H9 (cell line): ENCODE measurements at regions not wholly inside any gene's neighbourhood (a gene's known extent, or its start where the extent isn't known, plus 50 kb on each side); places are given as distances from the start of the nearest gene placed in this dataset.
A peak's percentile ranks its signal among the peaks of the same experiment; 100 is the strongest.

Source experiments
- DNase-seq: peaks from one replicate; pipeline ENCODE4 v3.0.0-alpha.2; 2017
- H2AFZ ChIP-seq: one replicate; pipeline ENCODE4 v1.6.1; 2013; ENCODE audit warnings: mild to moderate bottlenecking, low read length, control low read depth, moderate library complexity
- H2AK5ac ChIP-seq: 2 replicates; pipeline ENCODE4 v1.6.1; 2013; ENCODE audit warnings: low read length, control low read depth, mixed read lengths; ENCODE audit not compliant: insufficient read length
- H2BK120ac ChIP-seq: one replicate; pipeline ENCODE4 v1.6.1; 2013; ENCODE audit warnings: low read depth, mild to moderate bottlenecking, low read length, control low read depth, inconsistent platforms; ENCODE audit not compliant: poor library complexity, severe bottlenecking
- H2BK12ac ChIP-seq: 2 replicates; pipeline ENCODE4 v1.6.1; 2013; ENCODE audit warnings: low read length, control low read depth, mixed read lengths, low read depth; ENCODE audit not compliant: insufficient read length
- H2BK15ac ChIP-seq: 2 replicates; pipeline ENCODE4 v1.6.1; 2013; ENCODE audit warnings: low read depth, low read length, control low read depth
- H2BK20ac ChIP-seq: one replicate; pipeline ENCODE4 v1.6.1; 2013; ENCODE audit warnings: low read depth, mild to moderate bottlenecking, low read length, control low read depth, inconsistent platforms; ENCODE audit not compliant: poor library complexity, severe bottlenecking
- H2BK5ac ChIP-seq: 2 replicates; pipeline ENCODE4 v1.6.1; 2013; ENCODE audit warnings: low read length, control low read depth, mixed read lengths; ENCODE audit not compliant: insufficient read length
- H3K14ac ChIP-seq: 2 replicates; pipeline ENCODE4 v1.6.1; 2013; ENCODE audit warnings: low read length, control low read depth; ENCODE audit not compliant: insufficient read depth
- H3K18ac ChIP-seq: 2 replicates; pipeline ENCODE4 v1.6.1; 2013; ENCODE audit warnings: low read depth, mild to moderate bottlenecking, mixed read lengths, low read length, control low read depth; ENCODE audit not compliant: insufficient read length
- H3K23ac ChIP-seq: 2 replicates; pipeline ENCODE4 v1.6.1; 2013; ENCODE audit warnings: low read length, control low read depth, mixed read lengths, low read depth; ENCODE audit not compliant: insufficient read length
- H3K23me2 ChIP-seq: 2 replicates; pipeline ENCODE4 v1.6.1; 2013; ENCODE audit warnings: low read depth, mild to moderate bottlenecking, mixed read lengths, low read length, control low read depth; ENCODE audit not compliant: insufficient read length, poor library complexity, severe bottlenecking
- H3K27ac ChIP-seq: 2 replicates; pipeline ENCODE4 v1.5.1; 2013; ENCODE audit warnings: low read length, control low read depth, mixed read lengths, low read depth; ENCODE audit not compliant: insufficient read length
- H3K27me3 ChIP-seq: 2 replicates; pipeline ENCODE4 v1.6.1; 2013; ENCODE audit warnings: low read length, control low read depth, inconsistent platforms; ENCODE audit not compliant: insufficient read depth
- H3K4ac ChIP-seq: 2 replicates; pipeline ENCODE4 v1.6.1; 2013; ENCODE audit warnings: low read depth, mild to moderate bottlenecking, control low read depth, inconsistent platforms, low read length, moderate library complexity
- H3K4me1 ChIP-seq: 2 replicates; pipeline ENCODE4 v1.6.1; 2013; ENCODE audit warnings: low read length, control low read depth, inconsistent platforms; ENCODE audit not compliant: insufficient read depth
- H3K4me2 ChIP-seq: 2 replicates; pipeline ENCODE4 v1.6.1; 2013; ENCODE audit warnings: low read length, control low read depth, mixed read lengths; ENCODE audit not compliant: insufficient read length, insufficient read depth
- H3K56ac ChIP-seq: 2 replicates; pipeline ENCODE4 v1.6.1; 2013; ENCODE audit warnings: low read depth, mild to moderate bottlenecking, mixed read lengths, low read length, control low read depth; ENCODE audit not compliant: insufficient read length
- H3K79me1 ChIP-seq: 2 replicates; pipeline ENCODE4 v1.6.1; 2013; ENCODE audit warnings: low read depth, mild to moderate bottlenecking, moderate library complexity, low read length, control low read depth, inconsistent platforms; ENCODE audit not compliant: insufficient read depth, poor library complexity, severe bottlenecking
- H3K79me2 ChIP-seq: 2 replicates; pipeline ENCODE4 v1.6.1; 2013; ENCODE audit warnings: low read length, control low read depth, inconsistent platforms; ENCODE audit not compliant: insufficient read depth
- H3K9ac ChIP-seq: 2 replicates; pipeline ENCODE4 v1.6.1; 2013; ENCODE audit warnings: low read length, control low read depth, mixed read lengths; ENCODE audit not compliant: insufficient read length; ENCODE audit errors: extremely low read depth
- H3K9me3 ChIP-seq: one replicate; pipeline ENCODE4 v1.6.1; 2013; ENCODE audit warnings: low read depth, low read length, inconsistent platforms; ENCODE audit not compliant: control insufficient read depth
- H3T11ph ChIP-seq: one replicate; pipeline ENCODE4 v1.6.1; 2013; ENCODE audit warnings: mild to moderate bottlenecking, low read length, control low read depth, inconsistent platforms
- H4K20me1 ChIP-seq: one replicate; pipeline ENCODE4 v1.6.1; 2013; ENCODE audit not compliant: control insufficient read depth, insufficient read length, insufficient read depth
- H4K5ac ChIP-seq: 2 replicates; pipeline ENCODE4 v1.6.1; 2013; ENCODE audit warnings: low read depth, mild to moderate bottlenecking, mixed read lengths, low read length, control low read depth; ENCODE audit not compliant: insufficient read length
- H4K8ac ChIP-seq: replicated peaks from 2 replicates; pipeline ENCODE4 v1.6.1; 2013; ENCODE audit warnings: low read length, control low read depth, mixed read lengths, low read depth; ENCODE audit not compliant: insufficient read length
- H4K91ac ChIP-seq: 2 replicates; pipeline ENCODE4 v1.6.1; 2013; ENCODE audit warnings: low read depth, mild to moderate bottlenecking, moderate library complexity, mixed read lengths, low read length, control low read depth; ENCODE audit not compliant: insufficient read length
- H3K27ac Mint-ChIP-seq, 3 experiments: 2 replicates in 2 of 3; 3 replicates in 1 of 3; pipeline ENCODE4 v1.8.0; 2020 to 2021; ENCODE audit warnings: mixed read lengths in 3 of 3, mild to moderate bottlenecking in 1 of 3, moderate library complexity in 1 of 3
- H3K27me3 Mint-ChIP-seq: 2 replicates; pipeline ENCODE4 v1.8.0; 2021; ENCODE audit warnings: low read depth, mild to moderate bottlenecking, moderate library complexity, mixed read lengths
- H3K36me3 Mint-ChIP-seq, 3 experiments: 2 replicates in 2 of 3; 3 replicates in 1 of 3; pipeline ENCODE4 v1.8.0; 2020 to 2021; ENCODE audit warnings: low read depth in 3 of 3, mixed read lengths in 3 of 3; ENCODE audit not compliant: insufficient read depth in 1 of 3
- H3K4me1 Mint-ChIP-seq, 2 experiments: 2 replicates each; pipeline ENCODE4 v1.8.0; 2020; ENCODE audit warnings: mixed read lengths in 2 of 2
- H3K4me3 Mint-ChIP-seq, 2 experiments: 2 replicates in 1 of 2; 3 replicates in 1 of 2; pipeline ENCODE4 v1.8.0; 2020 to 2021; ENCODE audit warnings: mild to moderate bottlenecking in 2 of 2, mixed read lengths in 2 of 2, moderate library complexity in 1 of 2
- H3K9me3 Mint-ChIP-seq, 2 experiments: 2 replicates in 1 of 2; 3 replicates in 1 of 2; pipeline ENCODE4 v1.8.0; 2020; ENCODE audit warnings: mild to moderate bottlenecking in 2 of 2, mixed read lengths in 2 of 2, moderate library complexity in 1 of 2
- CTCF ChIP-seq: fragments of 200-600 bp; sonication (generic); conservative IDR thresholded peaks from 3 replicates; pipeline ENCODE4 v1.8.0; 2021; ENCODE audit warnings: antibody characterized with exemption, mild to moderate bottlenecking
- WGBS: extraction: QIAGEN DNeasy Blood & Tissue Kit; methylation state at CpG from one replicate; pipeline ENCODE4 v1.1.7; 2013; ENCODE audit warnings: missing lambda C conversion rate, low lambda C conversion rate, mixed read lengths; ENCODE audit not compliant: insufficient read length; ENCODE audit errors: extremely low coverage; 5-methylcytosine and 5-hydroxymethylcytosine counted together

- Histone ChIP-seq H3K56ac (no peak overlapping the region), H2AK5ac (no peak overlapping the region), H2BK20ac (no peak overlapping the region), H2BK120ac (no peak overlapping the region), H3K4me1 (no peaks in the 10 kb centered on the region), H3K79me1 (no peaks in the 10 kb centered on the region), H3K9me3 (peaks cover 8% of the 10 kb centered on the region), H3K27ac (no peak overlapping the region), H3T11ph (no peak overlapping the region), H4K20me1 (no peaks in the 10 kb centered on the region), H4K8ac (no peak overlapping the region), H3K18ac (no peak overlapping the region), H3K79me2 (no peaks in the 10 kb centered on the region; the same call in 1 of the 2 replicates), H2BK12ac (no peak overlapping the region), H3K27me3 (no peaks in the 10 kb centered on the region), H2AFZ (no peak overlapping the region), H4K91ac (no peak overlapping the region), H3K23me2 (no peaks in the 10 kb centered on the region), H3K4me2 (no peak overlapping the region), H3K9ac (no peak overlapping the region), H3K23ac (no peak overlapping the region), H2BK5ac (no peak overlapping the region), H3K4ac (no peak overlapping the region), H3K14ac (no peak overlapping the region), H4K5ac (no peak overlapping the region), H2BK15ac (no peak overlapping the region)
- peak; percentile 49 for DNase-seq
- TF ChIP-seq CTCF: no peak
- Mint-ChIP-seq H3K27me3 (no peaks in the 10 kb centered on the region), H3K27ac (peak overlapping the region in 1 of 3 experiments; percentile 60; a peak in 1 of 7 replicates), H3K4me1 (peaks cover 20 to 22% of the 10 kb centered on the region in 2 experiments), H3K9me3 (peaks cover 18 to 20% of the 10 kb centered on the region in 2 experiments), H3K36me3 (peaks cover 13 to 38% (median 17%) of the 10 kb centered on the region in 3 experiments), H3K4me3 (no peak overlapping the region)
- no CpG with 5 or more reads among the region's 28 CpGs for WGBS
Observed at GRCh38 chr5:154690488-154690887, 64.7 kb upstream of the LARP1 start.
